SK-N-SH (cell line): ENCODE measurements at regions not wholly inside any gene's neighbourhood (a gene's known extent, or its start where the extent isn't known, plus 50 kb on each side); places are given as distances from the start of the nearest gene placed in this dataset.
A peak's percentile ranks its signal among the peaks of the same experiment; 100 is the strongest.

Source experiments
- CTCF ChIA-PET: fragments of 300-600, 350-600 bp; formaldehyde crosslinking; extraction: SDS; loops from one replicate; lab custom pipeline; 2021; lab: Yijun Ruan, JAX
- POLR2A ChIA-PET: fragments of 350-600 bp; sonication (Branson Sonifier 250); formaldehyde crosslinking; extraction: SDS; loops from one replicate; lab custom pipeline; 2020; ENCODE audit warnings: antibody characterized with exemption, inconsistent platforms; lab: Yijun Ruan, JAX
- DNase-seq: peaks from one replicate; pipeline ENCODE4 v3.0.0; 2012
- H2AFZ ChIP-seq: fragments of 200-600 bp; sonication (generic); 2 replicates; pipeline ENCODE4 v1.8.1; 2016; ENCODE audit warnings: antibody characterized with exemption, mild to moderate bottlenecking, low read depth
- H3F3A ChIP-seq: fragments of 200-600 bp; sonication (generic); replicated peaks from 2 replicates; pipeline ENCODE3; 2016; ENCODE audit warnings: antibody characterized with exemption, mild to moderate bottlenecking; ENCODE audit not compliant: insufficient read depth
- H3K27ac ChIP-seq, 2 experiments: fragments of 200-500 bp in 1 of 2; fragments of 200-600 bp in 1 of 2; sonication (Bioruptor generic) in 1 of 2; sonication (generic), shearing (Covaris generic) in 1 of 2; 2 replicates each; pipeline versions ENCODE4 v1.5.1 to v1.6.1; 2014 to 2016; ENCODE audit warnings: low read depth in 2 of 2, inconsistent platforms in 1 of 2, low read length in 1 of 2, mild to moderate bottlenecking in 1 of 2, mixed read lengths in 1 of 2
- H3K27me3 ChIP-seq: fragments of 200-600 bp; sonication (generic), shearing (Covaris generic); 2 replicates; pipeline ENCODE4 v1.6.1; 2016; ENCODE audit warnings: mixed run types; ENCODE audit not compliant: insufficient read depth
- H3K36me3 ChIP-seq, 2 experiments: fragments of 200-500 bp in 1 of 2; fragments of 200-600 bp in 1 of 2; sonication (Bioruptor generic) in 1 of 2; sonication (generic) in 1 of 2; replicated peaks in 1 of 2; 2 replicates each; pipeline versions ENCODE3 to v1.5.1; 2014 to 2016; ENCODE audit warnings: low read length in 1 of 2, mild to moderate bottlenecking in 1 of 2; ENCODE audit not compliant: insufficient read depth in 2 of 2, control insufficient read depth in 1 of 2
- H3K4me1 ChIP-seq, 2 experiments: fragments of 200-500 bp in 1 of 2; fragments of 200-600 bp in 1 of 2; sonication (Bioruptor generic) in 1 of 2; sonication (generic), shearing (Covaris generic) in 1 of 2; 2 replicates each; pipeline versions ENCODE4 v1.5.1 to v1.6.1; 2014 to 2016; ENCODE audit warnings: low read depth in 1 of 2, low read length in 1 of 2, mixed run types in 1 of 2; ENCODE audit not compliant: insufficient read depth in 2 of 2, control insufficient read depth in 1 of 2
- H3K4me2 ChIP-seq: fragments of 200-600 bp; sonication (generic), shearing (Covaris generic); 2 replicates; pipeline ENCODE4 v1.6.1; 2017; ENCODE audit warnings: mixed run types
- H3K4me3 ChIP-seq, 2 experiments: fragments of 200-500 bp in 1 of 2; fragments of 200-600 bp in 1 of 2; sonication (Bioruptor generic) in 1 of 2; sonication (generic), shearing (Covaris generic) in 1 of 2; 2 replicates each; pipeline versions ENCODE4 v1.5.1 to v1.8.1; 2014 to 2016; ENCODE audit warnings: low read depth in 2 of 2, inconsistent platforms in 1 of 2, low read length in 1 of 2, mild to moderate bottlenecking in 1 of 2, mixed read lengths in 1 of 2, moderate library complexity in 1 of 2
- H3K79me2 ChIP-seq: fragments of 200-600 bp; sonication (generic); 2 replicates; pipeline ENCODE4 v1.8.1; 2017; ENCODE audit warnings: mild to moderate bottlenecking; ENCODE audit not compliant: insufficient read depth
- H3K9ac ChIP-seq: fragments of 200-600 bp; sonication (generic); 2 replicates; pipeline ENCODE4 v1.6.1; 2017; ENCODE audit warnings: mixed run types
- H3K9me2 ChIP-seq: fragments of 200-600 bp; sonication (generic); 2 replicates; pipeline ENCODE4 v1.6.1; 2017; ENCODE audit warnings: mixed run types
- H3K9me3 ChIP-seq: fragments of 200-600 bp; sonication (generic); 2 replicates; pipeline ENCODE4 v1.6.1; 2017; ENCODE audit warnings: mixed run types, mild to moderate bottlenecking, moderate library complexity
- H4K20me1 ChIP-seq: fragments of 200-600 bp; sonication (generic); 2 replicates; pipeline ENCODE4 v1.6.1; 2017; ENCODE audit warnings: mild to moderate bottlenecking, mixed run types; ENCODE audit not compliant: insufficient read depth
- EZH2phosphoT487 ChIP-seq: fragments of 200-600 bp; sonication (generic); IDR thresholded peaks from 2 replicates; pipeline ENCODE4 v1.6.1; 2017; ENCODE audit warnings: low read depth, mixed run types, mild to moderate bottlenecking, antibody characterized with exemption, moderate library complexity, borderline replicate concordance
- FOSL2 ChIP-seq: IDR thresholded peaks from 2 replicates; pipeline ENCODE4 v1.4.0; 2012; ENCODE audit warnings: low read depth, mild to moderate bottlenecking, moderate library complexity, borderline replicate concordance
- FOXJ3 ChIP-seq: sonication (generic); formaldehyde crosslinking; IDR thresholded peaks from 2 replicates; pipeline ENCODE4 v1.5.1; 2020; ENCODE audit warnings: mild to moderate bottlenecking, missing genetic modification reagents
- GABPA ChIP-seq: IDR thresholded peaks from 2 replicates; pipeline ENCODE4 v1.4.0; 2012; ENCODE audit warnings: low read depth, mild to moderate bottlenecking
- GATA2 ChIP-seq: sonication (generic); formaldehyde crosslinking; IDR thresholded peaks from 2 replicates; pipeline ENCODE4 v1.5.0; 2020; ENCODE audit warnings: mild to moderate bottlenecking, missing genetic modification reagents
- NRF1 ChIP-seq: IDR thresholded peaks from 2 replicates; pipeline ENCODE4 v1.6.1; 2012; ENCODE audit warnings: low read depth, mild to moderate bottlenecking, low read length
- RAD21 ChIP-seq: IDR thresholded peaks from 2 replicates; pipeline ENCODE4 v1.6.1; 2012; ENCODE audit warnings: mild to moderate bottlenecking, low read length
- RCOR1 ChIP-seq: fragments of 150-350 bp; IDR thresholded peaks from 2 replicates; pipeline ENCODE4 v1.6.1; 2017; ENCODE audit warnings: antibody characterized with exemption, low read length
- RXRA ChIP-seq: IDR thresholded peaks from 2 replicates; pipeline ENCODE4 v1.4.0; 2012; ENCODE audit warnings: low read depth, mild to moderate bottlenecking, borderline replicate concordance
- SIN3A ChIP-seq: IDR thresholded peaks from 2 replicates; pipeline ENCODE4 v1.6.1; 2012; ENCODE audit warnings: low read depth, mild to moderate bottlenecking, low read length, moderate library complexity, borderline replicate concordance
- SMC3 ChIP-seq: IDR thresholded peaks from 2 replicates; pipeline ENCODE4 v1.6.1; 2012; ENCODE audit warnings: low read depth, low read length, improper control_type of control experiment
- TCF12 ChIP-seq: IDR thresholded peaks from 2 replicates; pipeline ENCODE4 v1.4.0; 2012
- TEAD4 ChIP-seq: IDR thresholded peaks from 2 replicates; pipeline ENCODE4 v1.4.0; 2012; ENCODE audit warnings: mild to moderate bottlenecking, borderline replicate concordance; ENCODE audit not compliant: insufficient read depth
- WGBS: methylation state at CpG from one replicate; pipeline ENCODE4 v1.1.6; 2017; ENCODE audit warnings: low lambda C conversion rate; 5-methylcytosine and 5-hydroxymethylcytosine counted together
- TF ChIP-seq, protein P1 (sequence below): IDR thresholded peaks from 2 replicates; pipeline ENCODE4 v1.4.0; 2012; ENCODE audit warnings: low read depth, borderline replicate concordance
- TF ChIP-seq, protein P2 (sequence below): fragments of 150-350 bp; IDR thresholded peaks from 2 replicates; pipeline ENCODE4 v1.6.1; 2016; ENCODE audit warnings: mild to moderate bottlenecking, low read depth, low read length
- TF ChIP-seq, protein P3 (sequence below): fragments of 150-350 bp; IDR thresholded peaks from 2 replicates; pipeline ENCODE4 v1.6.1; 2017; ENCODE audit warnings: antibody characterized with exemption, low read length, low read depth, borderline replicate concordance
- TF ChIP-seq, protein P4 (sequence below): IDR thresholded peaks from 2 replicates; pipeline ENCODE4 v1.4.0; 2012; ENCODE audit warnings: low read depth, borderline replicate concordance
- TF ChIP-seq, protein P5 (sequence below): fragments of 200-600 bp; sonication (generic); IDR thresholded peaks from 2 replicates; pipeline ENCODE4 v1.6.1; 2017; ENCODE audit warnings: antibody characterized with exemption, mild to moderate bottlenecking, moderate library complexity

DNA sequence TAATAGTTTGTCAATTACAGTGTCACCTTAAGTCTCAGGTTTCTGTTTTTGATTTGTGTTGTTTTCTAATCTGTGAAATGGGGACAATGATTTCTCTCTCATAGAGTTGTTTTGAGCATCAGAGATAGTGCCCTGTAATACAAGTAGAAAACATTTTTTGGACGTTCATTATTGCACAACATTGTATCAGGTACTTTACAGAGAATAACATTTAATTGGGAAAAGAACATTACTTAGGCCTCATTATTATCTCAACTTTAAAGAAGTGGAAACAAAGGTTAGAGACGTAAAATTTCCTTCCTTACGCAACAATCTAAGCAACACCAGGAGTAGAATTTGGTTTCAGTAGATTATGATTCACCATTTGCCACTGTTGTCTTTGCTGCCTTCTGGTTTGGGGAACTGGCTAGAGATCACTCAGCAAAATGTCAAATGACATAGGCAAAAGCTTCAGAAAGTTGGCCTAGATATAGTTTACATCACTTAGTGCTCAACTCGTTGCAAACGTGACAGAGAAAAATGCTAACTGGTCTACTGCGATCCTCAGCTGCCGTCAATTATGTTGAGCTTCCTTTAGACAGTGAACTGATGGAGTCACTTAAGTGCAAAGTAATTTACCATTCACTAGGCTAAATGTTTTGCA is 1026.8 kb downstream of the CDH11 start:
- Histone ChIP-seq H2AFZ (no peak overlapping the region), H4K20me1 (no peaks in the 10 kb centered on the region), H3K36me3 (no peaks in the 10 kb centered on the region), H3K9ac (no peak overlapping the region), H3K4me3 (no peak overlapping the region)
- POLR2A ChIA-PET: no interaction called here
- no peak for DNase-seq
- TF ChIP-seq EZH2phosphoT487 (no peak), FOXJ3 (CRISPR knock-in tag) (no peak), TEAD4 (no peak), GABPA (no peak), FOSL2 (no peak), SMC3 (no peak), SIN3A (no peak), GATA2 (CRISPR knock-in tag) (no peak), RCOR1 (no peak), NRF1 (no peak), RXRA (no peak), RAD21 (no peak), TCF12 (no peak)
- TF ChIP-seq, protein P1, sequence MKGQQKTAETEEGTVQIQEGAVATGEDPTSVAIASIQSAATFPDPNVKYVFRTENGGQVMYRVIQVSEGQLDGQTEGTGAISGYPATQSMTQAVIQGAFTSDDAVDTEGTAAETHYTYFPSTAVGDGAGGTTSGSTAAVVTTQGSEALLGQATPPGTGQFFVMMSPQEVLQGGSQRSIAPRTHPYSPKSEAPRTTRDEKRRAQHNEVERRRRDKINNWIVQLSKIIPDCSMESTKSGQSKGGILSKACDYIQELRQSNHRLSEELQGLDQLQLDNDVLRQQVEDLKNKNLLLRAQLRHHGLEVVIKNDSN: no peak
- TF ChIP-seq, protein P2, sequence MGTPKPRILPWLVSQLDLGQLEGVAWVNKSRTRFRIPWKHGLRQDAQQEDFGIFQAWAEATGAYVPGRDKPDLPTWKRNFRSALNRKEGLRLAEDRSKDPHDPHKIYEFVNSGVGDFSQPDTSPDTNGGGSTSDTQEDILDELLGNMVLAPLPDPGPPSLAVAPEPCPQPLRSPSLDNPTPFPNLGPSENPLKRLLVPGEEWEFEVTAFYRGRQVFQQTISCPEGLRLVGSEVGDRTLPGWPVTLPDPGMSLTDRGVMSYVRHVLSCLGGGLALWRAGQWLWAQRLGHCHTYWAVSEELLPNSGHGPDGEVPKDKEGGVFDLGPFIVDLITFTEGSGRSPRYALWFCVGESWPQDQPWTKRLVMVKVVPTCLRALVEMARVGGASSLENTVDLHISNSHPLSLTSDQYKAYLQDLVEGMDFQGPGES: no peak
- TF ChIP-seq, protein P3, sequence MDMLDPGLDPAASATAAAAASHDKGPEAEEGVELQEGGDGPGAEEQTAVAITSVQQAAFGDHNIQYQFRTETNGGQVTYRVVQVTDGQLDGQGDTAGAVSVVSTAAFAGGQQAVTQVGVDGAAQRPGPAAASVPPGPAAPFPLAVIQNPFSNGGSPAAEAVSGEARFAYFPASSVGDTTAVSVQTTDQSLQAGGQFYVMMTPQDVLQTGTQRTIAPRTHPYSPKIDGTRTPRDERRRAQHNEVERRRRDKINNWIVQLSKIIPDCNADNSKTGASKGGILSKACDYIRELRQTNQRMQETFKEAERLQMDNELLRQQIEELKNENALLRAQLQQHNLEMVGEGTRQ: no peak
- TF ChIP-seq, protein P4, sequence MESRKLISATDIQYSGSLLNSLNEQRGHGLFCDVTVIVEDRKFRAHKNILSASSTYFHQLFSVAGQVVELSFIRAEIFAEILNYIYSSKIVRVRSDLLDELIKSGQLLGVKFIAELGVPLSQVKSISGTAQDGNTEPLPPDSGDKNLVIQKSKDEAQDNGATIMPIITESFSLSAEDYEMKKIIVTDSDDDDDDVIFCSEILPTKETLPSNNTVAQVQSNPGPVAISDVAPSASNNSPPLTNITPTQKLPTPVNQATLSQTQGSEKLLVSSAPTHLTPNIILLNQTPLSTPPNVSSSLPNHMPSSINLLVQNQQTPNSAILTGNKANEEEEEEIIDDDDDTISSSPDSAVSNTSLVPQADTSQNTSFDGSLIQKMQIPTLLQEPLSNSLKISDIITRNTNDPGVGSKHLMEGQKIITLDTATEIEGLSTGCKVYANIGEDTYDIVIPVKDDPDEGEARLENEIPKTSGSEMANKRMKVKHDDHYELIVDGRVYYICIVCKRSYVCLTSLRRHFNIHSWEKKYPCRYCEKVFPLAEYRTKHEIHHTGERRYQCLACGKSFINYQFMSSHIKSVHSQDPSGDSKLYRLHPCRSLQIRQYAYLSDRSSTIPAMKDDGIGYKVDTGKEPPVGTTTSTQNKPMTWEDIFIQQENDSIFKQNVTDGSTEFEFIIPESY: no peak
- TF ChIP-seq, protein P5, sequence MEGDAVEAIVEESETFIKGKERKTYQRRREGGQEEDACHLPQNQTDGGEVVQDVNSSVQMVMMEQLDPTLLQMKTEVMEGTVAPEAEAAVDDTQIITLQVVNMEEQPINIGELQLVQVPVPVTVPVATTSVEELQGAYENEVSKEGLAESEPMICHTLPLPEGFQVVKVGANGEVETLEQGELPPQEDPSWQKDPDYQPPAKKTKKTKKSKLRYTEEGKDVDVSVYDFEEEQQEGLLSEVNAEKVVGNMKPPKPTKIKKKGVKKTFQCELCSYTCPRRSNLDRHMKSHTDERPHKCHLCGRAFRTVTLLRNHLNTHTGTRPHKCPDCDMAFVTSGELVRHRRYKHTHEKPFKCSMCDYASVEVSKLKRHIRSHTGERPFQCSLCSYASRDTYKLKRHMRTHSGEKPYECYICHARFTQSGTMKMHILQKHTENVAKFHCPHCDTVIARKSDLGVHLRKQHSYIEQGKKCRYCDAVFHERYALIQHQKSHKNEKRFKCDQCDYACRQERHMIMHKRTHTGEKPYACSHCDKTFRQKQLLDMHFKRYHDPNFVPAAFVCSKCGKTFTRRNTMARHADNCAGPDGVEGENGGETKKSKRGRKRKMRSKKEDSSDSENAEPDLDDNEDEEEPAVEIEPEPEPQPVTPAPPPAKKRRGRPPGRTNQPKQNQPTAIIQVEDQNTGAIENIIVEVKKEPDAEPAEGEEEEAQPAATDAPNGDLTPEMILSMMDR: no peak
- TF ChIP-seq, all 33 proteins: peak for 0
- 85% methylated on average over 7 of the region's 7 CpGs for WGBS
- Histone ChIP-seq H3K4me2 (no peak overlapping the region), H3K9me2 (no peaks in the 10 kb centered on the region), H3K27me3 (no peaks in the 10 kb centered on the region), H3K4me1 (peaks cover 5 to 10% of the 10 kb centered on the region in 2 experiments; a peak in 2 of 4 replicates), H3K27ac (peak overlapping the region in 1 of 2 experiments; percentile 72; a peak in 1 of 4 replicates), H3F3A (peaks cover 3% of the 10 kb centered on the region), H3K9me3 (no peaks in the 10 kb centered on the region), H3K79me2 (no peaks in the 10 kb centered on the region)
- CTCF ChIA-PET: no interaction called here
